ENCODE measurements at regions not wholly inside any gene's neighbourhood (a gene's known extent, or its start where the extent isn't known, plus 50 kb on each side); places are given as distances from the start of the nearest gene placed in this dataset.

DNA sequence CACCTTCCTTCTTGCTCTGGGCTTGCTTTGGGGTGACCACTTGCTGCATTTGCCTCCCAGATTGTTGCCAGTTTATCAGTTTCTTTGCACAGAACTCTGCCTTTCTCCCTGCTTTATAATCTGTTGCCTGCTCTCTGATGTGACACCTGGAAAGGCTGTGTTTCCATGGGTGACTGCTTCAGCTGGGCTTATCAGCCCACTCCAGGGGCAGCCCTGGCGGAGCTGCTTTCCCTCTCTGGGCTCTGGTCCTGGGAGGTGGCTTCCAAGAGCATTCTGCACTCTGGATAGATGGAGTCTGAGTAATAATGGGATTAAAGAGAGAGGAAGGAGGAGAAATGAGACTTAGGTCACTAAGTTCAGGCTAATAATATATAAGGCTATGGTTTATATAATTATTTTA is 352.7 kb downstream of the TSN start:
- no peak for TF ChIP-seq EZH2 (IDR thresholded peaks at IDR 0.05; ENCODE audit: insufficient read depth, poor library complexity, severe bottlenecking)
- TF ChIP-seq EZH2phosphoT487 (IDR thresholded peaks at IDR 0.05; ENCODE audit: insufficient read depth, low read depth) = no peak
